HepG2 (cell line): ENCODE measurements at regions not wholly inside any gene's neighbourhood (a gene's known extent, or its start where the extent isn't known, plus 50 kb on each side); places are given as distances from the start of the nearest gene placed in this dataset.

ENCODE experiments used
- ATAC-seq: fragments of 200-7000 bp; cut with Tn5 transposase; 3 replicates; pipeline ENCODE4 v1.9.1; 2020; ENCODE audit warnings: mild to moderate bottlenecking, moderate library complexity
- BruUV-seq: library from RNA; stranded (reverse); fragments of 400-500 nt; replicated peaks from 2 replicates; lab custom pipeline; 2021; lab: Mats Ljungman, UMichigan
- CTCF ChIA-PET: fragments of 300-600 bp; formaldehyde crosslinking; extraction: SDS; loops from one replicate; lab custom pipeline; 2021; ENCODE audit warnings: low total read pairs, inconsistent platforms, low intra/inter-chr PET ratio; lab: Yijun Ruan, JAX
- POLR2A ChIA-PET: fragments of 350-600 bp; sonication (Branson Sonifier 250); formaldehyde crosslinking; loops from one replicate; lab custom pipeline; 2020; ENCODE audit warnings: antibody characterized with exemption, inconsistent platforms; lab: Yijun Ruan, JAX
- DNase-seq: peaks from one replicate; pipeline ENCODE4 v3.0.0-alpha.2; 2015; ENCODE audit warnings: low spot score
- FAIRE-seq: peaks from 3 replicates; lab custom pipeline; 2011; peaks lifted over from hg19 to GRCh38; lab: Jason Lieb, UNC
- H2AFZ ChIP-seq: one replicate; pipeline ENCODE4 v1.6.1; 2011; ENCODE audit warnings: low read length, inconsistent platforms
- H3K27ac ChIP-seq: fragments of 300-600 bp; 3 replicates; pipeline ENCODE4 v1.8.0; 2011; ENCODE audit warnings: mixed run types, mild to moderate bottlenecking, mixed read lengths, low read length, inconsistent platforms; ENCODE audit not compliant: insufficient read depth; ENCODE audit errors: extremely low read length
- H3K27me3 ChIP-seq, 2 experiments: fragments of 200-600 bp in 1 of 2; 2 replicates in 1 of 2; 3 replicates in 1 of 2; pipeline versions ENCODE4 v1.6.0 to v1.8.0; 2011; ENCODE audit warnings: low read length in 2 of 2, mild to moderate bottlenecking in 2 of 2, moderate library complexity in 2 of 2, inconsistent platforms in 1 of 2; ENCODE audit not compliant: insufficient read depth in 2 of 2, control insufficient read depth in 1 of 2
- H3K36me3 ChIP-seq, 2 experiments: fragments of 200-600 bp in 1 of 2; replicated peaks in 1 of 2; 2 replicates in 1 of 2; 3 replicates in 1 of 2; pipeline versions ENCODE4 v1.5.1 to v1.8.0; 2011; ENCODE audit warnings: low read length in 2 of 2, inconsistent platforms in 1 of 2; ENCODE audit not compliant: insufficient read depth in 2 of 2, control insufficient read depth in 1 of 2
- H3K4me1 ChIP-seq: 2 replicates; pipeline ENCODE4 v1.5.1; 2012; ENCODE audit warnings: low read length, inconsistent platforms; ENCODE audit not compliant: insufficient read depth
- H3K4me2 ChIP-seq: 2 replicates; pipeline ENCODE4 v1.6.0; 2011; ENCODE audit warnings: low read depth, low read length, inconsistent platforms
- H3K4me3 ChIP-seq, 3 experiments: fragments of 200-600 bp in 1 of 3; sonication (generic), shearing (Covaris generic) in 1 of 3; replicated peaks in 1 of 3; 2 replicates each; pipeline ENCODE4 v1.5.1; 2011 to 2016; ENCODE audit warnings: low read length in 3 of 3, inconsistent platforms in 2 of 3, low read depth in 2 of 3, mild to moderate bottlenecking in 2 of 3, control low read depth in 1 of 3, mixed read lengths in 1 of 3; ENCODE audit not compliant: insufficient read depth in 1 of 3
- H3K79me2 ChIP-seq: one replicate; pipeline ENCODE4 v1.6.1; 2011; ENCODE audit warnings: low read length, inconsistent platforms; ENCODE audit not compliant: insufficient read depth
- H3K9ac ChIP-seq: 2 replicates; pipeline ENCODE4 v1.6.0; 2011; ENCODE audit warnings: mild to moderate bottlenecking, low read depth, low read length, inconsistent platforms; ENCODE audit not compliant: insufficient read depth
- H3K9me3 ChIP-seq: 2 replicates; pipeline ENCODE4 v1.5.1; 2012; ENCODE audit warnings: mild to moderate bottlenecking, low read length
- H4K20me1 ChIP-seq: 2 replicates; pipeline ENCODE4 v1.6.0; 2011; ENCODE audit warnings: inconsistent platforms, mild to moderate bottlenecking, low read length, moderate library complexity; ENCODE audit not compliant: insufficient read depth
- AFF4 ChIP-seq: sonication (generic); formaldehyde crosslinking; IDR thresholded peaks from 2 replicates; pipeline ENCODE4 v1.4.0; 2020; ENCODE audit warnings: missing genetic modification reagents
- ARNT2 ChIP-seq: sonication (generic); formaldehyde crosslinking; IDR thresholded peaks from 2 replicates; pipeline ENCODE4 v1.8.0; 2022; ENCODE audit warnings: mild to moderate bottlenecking, low read depth, missing genetic modification reagents, moderate library complexity
- CAMTA2 ChIP-seq: sonication (generic); formaldehyde crosslinking; IDR thresholded peaks from 2 replicates; pipeline ENCODE4 v1.4.0; 2020; ENCODE audit warnings: mild to moderate bottlenecking, missing genetic modification reagents, borderline replicate concordance
- GABPA ChIP-seq, 2 experiments: IDR thresholded peaks; 2 replicates each; pipeline ENCODE4 v1.6.1; 2011 to 2016; ENCODE audit warnings: low read depth in 2 of 2, low read length in 1 of 2, missing biosample characterization in 1 of 2, missing genetic modification characterization in 1 of 2
- KLF11 ChIP-seq: IDR thresholded peaks from 2 replicates; pipeline ENCODE4 v1.6.1; 2016; ENCODE audit warnings: missing compliant biosample characterization
- NFIC ChIP-seq: IDR thresholded peaks from 2 replicates; pipeline ENCODE4 v1.6.1; 2012; ENCODE audit warnings: mild to moderate bottlenecking, low read length, inconsistent platforms
- REPIN1 ChIP-seq: sonication (generic); formaldehyde crosslinking; IDR thresholded peaks from 2 replicates; pipeline ENCODE4 v1.8.0; 2022; ENCODE audit warnings: missing genetic modification reagents, low read depth, mild to moderate bottlenecking, borderline replicate concordance
- SP1 ChIP-seq, 2 experiments: fragments of 450-650 bp in 1 of 2; sonication (generic) in 1 of 2; formaldehyde crosslinking in 1 of 2; IDR thresholded peaks; 2 replicates each; pipeline versions ENCODE4 v1.4.0 to v1.6.1; 2016 to 2020; ENCODE audit warnings: missing genetic modification reagents in 1 of 2
- U2AF2 ChIP-seq: fragments of 200-400 bp; formaldehyde crosslinking; IDR thresholded peaks from 2 replicates; pipeline ENCODE4 v1.6.1; 2017; ENCODE audit warnings: low read depth, mild to moderate bottlenecking, low read length
- ZBTB38 ChIP-seq: sonication (generic); formaldehyde crosslinking; IDR thresholded peaks from 2 replicates; pipeline ENCODE4 v1.5.1; 2020; ENCODE audit warnings: mild to moderate bottlenecking, missing genetic modification reagents
- ZNF101 ChIP-seq: sonication (generic); formaldehyde crosslinking; IDR thresholded peaks from 2 replicates; pipeline ENCODE4 v1.4.0; 2020; ENCODE audit warnings: mild to moderate bottlenecking, low read depth, missing genetic modification reagents, borderline replicate concordance
- ZNF317 ChIP-seq: sonication (generic); formaldehyde crosslinking; IDR thresholded peaks from 2 replicates; pipeline ENCODE4 v1.5.0; 2020; ENCODE audit warnings: mild to moderate bottlenecking, missing genetic modification reagents
- ZNF891 ChIP-seq: sonication (generic); formaldehyde crosslinking; IDR thresholded peaks from 2 replicates; pipeline ENCODE4 v1.5.0; 2020; ENCODE audit warnings: mild to moderate bottlenecking, missing genetic modification reagents
- ZSCAN22 ChIP-seq: sonication (generic); formaldehyde crosslinking; IDR thresholded peaks from 2 replicates; pipeline ENCODE4 v1.4.0; 2020; ENCODE audit warnings: mild to moderate bottlenecking, missing genetic modification reagents
- ZSCAN30 ChIP-seq: sonication (generic); formaldehyde crosslinking; IDR thresholded peaks from 2 replicates; pipeline ENCODE4 v1.5.0; 2020; ENCODE audit warnings: mild to moderate bottlenecking, missing genetic modification reagents
- WGBS: methylation state at CpG from one replicate; pipeline ENCODE4 v1.1.6; 2017; ENCODE audit warnings: low lambda C conversion rate; 5-methylcytosine and 5-hydroxymethylcytosine counted together
- in situ Hi-C: cut with HindIII; loops from 2 replicates; pipeline ENCODE4 v1.10.0; 2017; ENCODE audit warnings: low pct_unique_long_range_greater_than_20kb; ENCODE audit not compliant: extremely low pct_ligation_motif_present
- intact Hi-C: fragments of 100-400 bp; cut with micrococcal nuclease; formaldehyde crosslinking; loops from one replicate; pipeline ENCODE4 v1.10.0; 2022; ENCODE audit not compliant: unreplicated experiment

GRCh38 chrX:43581888-43582539 is 74.1 kb upstream of the MAOA start:
- no peak overlapping the region for H3K4me3 ChIP-seq
- BruUV-seq, result no TSS peak
- no peaks in the 10 kb centered on the region for H4K20me1 ChIP-seq
- H3K36me3 ChIP-seq, result no peaks in the 10 kb centered on the region
- TF ChIP-seq ZSCAN30 (no peak), ZNF891 (no peak), ZNF101 (CRISPR knock-in tag) (no peak), SP1 (IDR thresholded peaks at IDR 0.05) (no peak), SP1 (CRISPR knock-in tag; IDR thresholded peaks at IDR 0.05) (no peak)
- TF ChIP-seq, all 625 proteins: peak for 0
- 70% methylated on average over 5 of the region's 5 CpGs for WGBS
- ChIA-PET POLR2A (no interaction called here), CTCF (no interaction called here)
- intact Hi-C loops (no loop called here), in situ Hi-C loops (no loop called here)
- Histone ChIP-seq H3K4me1 (peaks cover 10% of the 10 kb centered on the region), H3K79me2 (no peaks in the 10 kb centered on the region), H3K9me3 (no peaks in the 10 kb centered on the region), H2AFZ (no peak overlapping the region), H3K27me3 (no peaks in the 10 kb centered on the region), H3K9ac (no peak overlapping the region), H3K27ac (no peak overlapping the region), H3K4me2 (no peak overlapping the region)
- FAIRE-seq (no peak), DNase-seq (no peak), ATAC-seq (no peak)

GRCh38 chrX:43582540-43582913 is 73.6 kb upstream of the MAOA start:
- H3K27ac ChIP-seq, result no peak overlapping the region
- no peaks in the 10 kb centered on the region for H3K36me3 ChIP-seq
- 71% methylated on average over 1 of the region's 1 CpG for WGBS
- CTCF ChIA-PET, result no interaction called here
- intact Hi-C loops, result no loop called here
- H3K27me3 ChIP-seq, result no peaks in the 10 kb centered on the region
- FAIRE-seq (no peak), DNase-seq (no peak), ATAC-seq (no peak)
- H3K79me2 ChIP-seq, result no peaks in the 10 kb centered on the region
- TF ChIP-seq ZNF317 (CRISPR knock-in tag) (no peak), KLF11 (no peak), NFIC (no peak), ZBTB38 (CRISPR knock-in tag) (no peak), ZSCAN22 (no peak), AFF4 (no peak), GABPA (IDR thresholded peaks at IDR 0.05; ENCODE audit: low read depth, low read length) (no peak), GABPA (CRISPR knock-in tag; IDR thresholded peaks at IDR 0.05; ENCODE audit: low read depth) (no peak), CAMTA2 (CRISPR knock-in tag) (no peak), REPIN1 (CRISPR knock-in tag) (no peak), ARNT2 (CRISPR knock-in tag) (no peak), U2AF2 (no peak)
- H3K9ac ChIP-seq, result no peak overlapping the region
- BruUV-seq, result no TSS peak
- H3K4me1 ChIP-seq, result peaks cover 15% of the 10 kb centered on the region
- POLR2A ChIA-PET, result no interaction called here
- H3K4me3 ChIP-seq, result no peak overlapping the region
- in situ Hi-C loops, result no loop called here
- no peaks in the 10 kb centered on the region for H3K9me3 ChIP-seq
- no peaks in the 10 kb centered on the region for H4K20me1 ChIP-seq
- no peak overlapping the region for H2AFZ ChIP-seq
- H3K4me2 ChIP-seq, result no peak overlapping the region
